ENCODE measurements at regions not wholly inside any gene's neighbourhood (a gene's known extent, or its start where the extent isn't known, plus 50 kb on each side); places are given as distances from the start of the nearest gene placed in this dataset.

- H3K79me1 ChIP-seq (ENCODE audit: insufficient read depth, low read depth, low read length, poor library complexity, severe bottlenecking) = no peaks in the 10 kb centered on the region
- no peak overlapping the region for H3K27ac ChIP-seq (ENCODE audit: insufficient read length, low read depth, low read length)
- no peak overlapping the region for H3T11ph ChIP-seq (ENCODE audit: low read length)
- no peak overlapping the region for H3K4ac ChIP-seq (ENCODE audit: low read depth, low read length)
- H3K4me2 ChIP-seq (ENCODE audit: insufficient read depth, insufficient read length, low read length) = no peak overlapping the region
- H4K8ac ChIP-seq (replicated peaks; ENCODE audit: insufficient read length, low read depth, low read length) = no peak overlapping the region
- H2BK5ac ChIP-seq (ENCODE audit: insufficient read length, low read length) = no peak overlapping the region
- DNase-seq = no peak
- no peak overlapping the region for H2AK5ac ChIP-seq (ENCODE audit: insufficient read length, low read length)
- TF ChIP-seq CTCF (conservative IDR thresholded peaks at IDR 0.05) = no peak
- H3K27ac Mint-ChIP-seq = peak overlapping the region in 1 of 3 experiments; percentile 34; a peak in 2 of 7 replicates
- no peak overlapping the region for H3K4me3 Mint-ChIP-seq
- H3K18ac ChIP-seq (ENCODE audit: insufficient read length, low read depth, low read length) = no peak overlapping the region
- H3K56ac ChIP-seq (ENCODE audit: insufficient read length, low read depth, low read length) = no peak overlapping the region
- H3K9me3 ChIP-seq (ENCODE audit: control insufficient read depth, low read depth, low read length) = no peaks in the 10 kb centered on the region
- no peak overlapping the region for H2AFZ ChIP-seq (ENCODE audit: low read length)
- H3K36me3 Mint-ChIP-seq (ENCODE audit: insufficient read depth in 1 of 3, low read depth in 3 of 3) = peaks cover 0 to 18% (median 7%) of the 10 kb centered on the region in 3 experiments; a peak in 5 of 7 replicates
- H3K23me2 ChIP-seq (ENCODE audit: insufficient read length, low read depth, low read length, poor library complexity, severe bottlenecking) = no peaks in the 10 kb centered on the region
- WGBS (ENCODE audit: extremely low coverage, insufficient read length, low lambda C conversion rate) = no CpG with 5 or more reads among the region's 4 CpGs
- no peak overlapping the region for H3K23ac ChIP-seq (ENCODE audit: insufficient read length, low read depth, low read length)
- peaks cover 12% of the 10 kb centered on the region in 2 experiments; a peak in 4 of 5 replicates for H3K9me3 Mint-ChIP-seq
- no peak overlapping the region for H2BK20ac ChIP-seq (ENCODE audit: low read depth, low read length, poor library complexity, severe bottlenecking)
- no peak overlapping the region for H2BK120ac ChIP-seq (ENCODE audit: low read depth, low read length, poor library complexity, severe bottlenecking)
- peaks cover 5% of the 10 kb centered on the region for H3K27me3 Mint-ChIP-seq (ENCODE audit: low read depth)
- H4K20me1 ChIP-seq (ENCODE audit: control insufficient read depth, insufficient read depth, insufficient read length) = no peaks in the 10 kb centered on the region
- no peaks in the 10 kb centered on the region for H3K79me2 ChIP-seq (ENCODE audit: insufficient read depth, low read length)
- no peaks in the 10 kb centered on the region for H3K27me3 ChIP-seq (ENCODE audit: insufficient read depth, low read length)
- no peak overlapping the region for H3K9ac ChIP-seq (ENCODE audit: extremely low read depth, insufficient read length, low read length)
- peaks cover 50 to 52% of the 10 kb centered on the region in 2 experiments for H3K4me1 Mint-ChIP-seq
- H2BK15ac ChIP-seq (ENCODE audit: low read depth, low read length) = no peak overlapping the region
- H4K91ac ChIP-seq (ENCODE audit: insufficient read length, low read depth, low read length) = no peak overlapping the region
- H3K4me1 ChIP-seq (ENCODE audit: insufficient read depth, low read length) = peaks cover 26% of the 10 kb centered on the region
- no peak overlapping the region for H4K5ac ChIP-seq (ENCODE audit: insufficient read length, low read depth, low read length)
- no peak overlapping the region for H2BK12ac ChIP-seq (ENCODE audit: insufficient read length, low read depth, low read length)
- no peak overlapping the region for H3K14ac ChIP-seq (ENCODE audit: insufficient read depth, low read length)
These were observed 308.1 kb downstream of the TCERG1L start for GRCh38 chr10:131003455-131003854.

Data from H9 (cell line).